Stimulated activated CD8-positive, alpha-beta memory T cell treated with anti-CD3 and anti-CD28 coated beads, Interleukin-7, amount 100 ng/mL, for 48 hours (primary cell): ENCODE measurements at regions not wholly inside any gene's neighbourhood (a gene's known extent, or its start where the extent isn't known, plus 50 kb on each side); places are given as distances from the start of the nearest gene placed in this dataset.

ENCODE experiments used
- DNase-seq, 2 donors: peaks; one replicate each; pipeline ENCODE4 v3.0.0-alpha.2; 2020; ENCODE audit warnings: low read depth in 1 of 2; ENCODE audit errors: extremely low read depth in 1 of 2

DNA sequence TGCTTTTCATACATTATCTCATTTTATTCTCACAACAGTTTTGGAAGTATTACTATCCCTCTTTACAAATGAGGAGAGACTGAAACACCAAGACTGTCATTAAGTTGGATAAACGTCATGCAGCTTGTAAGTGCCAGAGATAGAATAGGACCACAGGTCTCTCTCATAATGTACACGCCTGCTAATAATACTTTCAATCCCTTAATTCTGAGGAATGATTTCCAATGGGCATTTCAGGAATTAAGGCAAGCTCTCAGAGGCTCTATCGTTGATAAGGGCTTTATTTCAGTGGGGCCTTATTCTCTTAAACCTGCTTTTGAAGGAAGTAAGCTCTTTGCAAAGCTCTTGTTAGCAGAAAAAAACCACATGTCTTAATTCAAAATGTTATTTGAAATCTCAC lies 229.1 kb downstream of the NFKBIZ start:
- no peak for DNase-seq

DNA sequence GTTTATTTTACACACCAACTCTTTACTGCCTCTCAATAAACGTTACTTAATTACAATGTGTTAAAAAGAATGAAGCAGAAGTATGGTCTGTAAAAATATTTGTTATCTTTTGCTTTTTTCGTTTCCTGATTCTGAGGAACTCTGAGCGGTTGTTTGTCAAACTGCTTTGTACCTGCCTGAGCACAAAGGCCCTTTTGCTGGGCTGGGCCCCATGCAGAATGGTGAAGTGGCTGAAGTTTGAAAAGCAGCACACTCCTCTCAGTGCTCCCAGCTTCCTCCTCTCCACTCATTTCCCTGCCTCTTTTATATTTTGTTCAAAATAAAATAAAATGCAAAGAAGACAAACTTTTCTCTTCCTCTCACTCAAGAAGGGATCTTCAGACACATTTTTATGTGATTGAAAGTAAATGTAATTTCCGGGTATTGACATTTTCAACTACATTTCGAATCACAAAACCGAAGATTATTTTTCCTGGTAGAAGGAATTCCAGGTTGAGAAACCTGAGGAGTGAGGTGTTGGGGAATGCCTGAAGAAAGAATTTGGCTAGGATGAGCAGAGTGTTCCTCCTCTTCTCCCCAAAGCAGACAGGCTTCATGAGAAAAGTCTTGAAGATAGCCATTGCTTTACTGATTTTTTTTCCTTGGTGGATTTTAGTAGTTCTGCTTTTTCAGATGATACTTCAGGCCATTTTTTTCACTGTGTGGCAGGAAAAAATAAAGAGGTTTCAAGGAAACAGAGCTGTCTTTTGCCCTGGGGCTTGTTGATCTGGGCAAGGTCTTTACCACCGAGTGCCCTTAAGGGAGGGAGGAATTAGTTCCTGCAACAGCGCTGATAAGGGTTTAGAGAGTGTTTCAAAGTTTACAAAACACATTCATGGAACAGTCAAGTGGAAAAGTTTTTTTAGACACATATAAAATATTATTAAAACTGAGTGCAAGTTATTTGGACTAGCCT lies 229.8 kb downstream of the NFKBIZ start:
- no peak for DNase-seq

- DNase-seq: no peak
Measured at GRCh38 chr3:102079809-102080197, 230.5 kb downstream of the NFKBIZ start.

DNA sequence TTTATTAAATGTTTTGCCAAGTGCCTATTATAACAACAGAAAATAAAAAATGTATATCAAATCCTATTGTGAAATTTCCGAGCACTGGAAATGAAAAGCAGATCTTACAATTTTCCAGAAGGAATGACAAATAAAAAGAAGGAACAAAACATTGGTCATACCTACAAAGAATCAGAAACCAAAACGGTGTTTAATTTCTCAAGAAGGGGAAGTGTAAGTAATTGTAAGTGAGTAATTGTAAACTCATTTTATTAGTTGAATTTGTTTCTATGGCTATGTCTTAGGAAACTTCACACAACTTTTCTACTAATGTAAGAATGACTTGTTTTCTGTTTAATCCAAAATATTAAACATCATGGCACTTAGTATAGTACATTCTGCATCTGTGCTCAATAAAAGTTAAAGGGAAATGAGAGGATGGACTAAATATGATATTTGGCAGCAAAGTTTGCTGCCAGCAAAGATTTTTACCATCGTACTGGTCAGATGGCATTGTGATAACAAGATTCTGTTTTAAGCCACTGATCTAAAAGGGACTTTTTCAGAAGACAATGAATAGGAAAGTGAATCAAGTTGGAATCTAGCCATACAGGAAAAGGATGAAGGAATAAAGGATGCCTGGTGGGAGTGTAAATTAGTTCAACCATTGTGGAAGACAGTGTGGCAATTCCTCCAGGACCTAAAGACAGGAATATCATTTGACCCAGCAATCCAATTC lies 232.4 kb downstream of the NFKBIZ start:
- DNase-seq: no peak

DNA sequence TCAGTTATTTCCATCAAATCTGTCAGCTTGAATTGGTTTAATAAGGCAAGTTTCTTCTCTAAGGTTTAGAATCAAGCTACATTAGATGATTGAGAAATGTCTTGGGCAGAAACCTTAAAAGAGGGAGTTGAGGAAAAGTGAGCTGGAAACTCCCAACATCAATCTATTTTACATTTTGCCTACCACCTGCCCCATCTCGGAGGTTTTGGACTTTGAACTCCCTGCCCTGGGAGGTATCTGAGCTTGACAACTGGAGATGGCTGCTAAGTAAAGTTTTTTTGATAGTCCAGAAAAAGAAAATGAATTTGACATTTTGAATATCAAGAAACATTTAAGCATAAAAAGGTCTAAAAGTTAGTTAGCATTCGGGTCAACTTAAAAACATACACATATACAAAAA lies 234.2 kb downstream of the NFKBIZ start:
- no peak for DNase-seq

- no peak for DNase-seq
Measured at GRCh38 chr3:102084006-102084405, 234.7 kb downstream of the NFKBIZ start.

DNA sequence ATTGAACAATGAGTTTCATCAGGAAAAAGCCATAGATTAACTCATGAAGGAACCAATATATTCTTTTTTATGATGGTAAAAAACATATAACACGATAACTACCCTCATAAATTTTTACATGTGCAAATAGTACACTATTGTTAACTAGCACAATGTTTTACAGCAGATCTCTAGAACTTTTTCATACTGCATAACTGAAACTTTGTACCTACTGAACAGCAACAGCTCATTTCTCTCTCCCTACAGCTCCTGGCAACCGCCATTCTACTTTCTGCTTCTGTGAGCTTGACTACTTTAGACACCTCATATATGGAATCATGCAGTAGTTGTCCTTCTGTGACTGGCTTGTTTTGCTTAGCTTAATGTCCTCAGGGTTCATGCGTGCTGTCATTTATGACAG lies 235.4 kb downstream of the NFKBIZ start:
- no peak for DNase-seq

- DNase-seq: no peak
Measured at GRCh38 chr3:102085431-102086176, 236.3 kb downstream of the NFKBIZ start.

GRCh38 chr3:102087236-102087635 lies 237.9 kb downstream of the NFKBIZ start:
- DNase-seq: no peak

- DNase-seq: no peak
Measured at GRCh38 chr3:102089239-102089638, 239.9 kb downstream of the NFKBIZ start.

DNA sequence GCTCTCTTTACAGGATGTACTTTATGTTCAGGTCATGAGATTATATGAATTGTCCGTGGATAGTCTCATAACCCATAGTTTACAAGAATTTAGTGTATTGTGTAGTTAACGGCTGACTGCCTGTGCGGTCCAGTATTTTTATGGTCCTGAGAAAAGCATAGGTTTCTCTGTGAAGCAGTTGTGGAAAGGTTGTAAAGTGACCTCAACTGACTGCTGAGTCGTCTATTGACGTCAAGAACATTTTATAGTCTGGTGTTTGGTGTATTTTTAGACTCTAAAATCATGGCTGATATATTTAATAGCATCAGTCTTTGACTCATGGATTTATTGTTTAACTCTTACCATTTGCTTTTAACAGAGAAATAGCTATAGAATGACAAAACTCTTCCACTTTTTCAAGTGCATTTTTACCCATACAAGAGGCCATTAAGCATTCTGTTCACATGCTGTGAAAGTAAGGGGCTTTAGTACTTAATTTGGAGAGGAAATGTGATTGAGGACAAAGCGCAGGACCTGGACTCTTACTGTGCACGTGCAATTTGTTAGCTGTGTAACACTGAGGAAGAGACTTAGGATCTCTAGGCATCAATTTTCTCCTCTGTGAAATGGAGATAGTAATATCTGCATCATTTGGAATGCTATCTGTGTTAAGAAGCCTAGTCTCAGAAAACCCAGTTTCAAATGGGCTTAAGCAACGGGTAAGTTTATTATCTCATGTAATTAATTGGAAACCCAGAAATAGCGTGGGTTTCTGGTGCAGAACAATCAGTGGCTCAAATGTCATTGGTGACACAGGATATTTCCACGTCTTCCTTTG lies 240.8 kb downstream of the NFKBIZ start:
- DNase-seq: no peak

DNA sequence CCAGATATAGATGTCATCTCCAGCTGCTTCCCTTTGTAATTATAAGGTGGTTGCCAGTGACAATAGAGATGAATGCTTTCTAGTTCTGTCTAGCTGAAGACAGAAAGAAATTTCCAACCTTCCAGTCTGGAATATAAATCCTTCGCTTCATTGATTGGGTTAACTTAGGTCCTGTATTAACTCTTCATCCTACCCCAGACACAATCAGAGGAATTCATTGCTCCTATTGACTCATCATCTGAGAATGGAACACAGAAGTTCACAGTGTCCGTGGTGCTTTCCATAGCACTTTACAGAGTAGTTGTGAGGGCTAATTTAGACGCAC lies 241.4 kb downstream of the NFKBIZ start:
- no peak for DNase-seq

DNA sequence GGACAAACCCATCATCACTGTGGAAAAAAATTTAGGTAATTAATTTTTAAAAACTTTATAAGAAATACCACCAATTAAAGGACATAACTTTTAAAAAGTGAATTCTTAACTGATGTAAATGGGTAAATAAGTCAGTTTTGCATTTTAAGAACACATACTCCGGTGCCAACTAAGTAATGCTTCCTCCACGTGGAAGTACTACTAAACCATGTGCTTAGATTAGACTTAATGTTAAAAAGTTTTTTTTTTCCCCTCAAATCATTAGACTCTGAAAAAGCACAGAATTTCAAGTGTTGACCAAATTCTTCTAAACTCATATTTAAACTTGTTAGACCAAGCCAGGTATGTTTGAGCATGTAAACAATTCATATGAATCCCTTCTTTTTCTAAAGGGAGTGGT lies 242.0 kb downstream of the NFKBIZ start:
- DNase-seq: no peak

- no peak for DNase-seq
Measured at GRCh38 chr3:102092617-102093466, 243.5 kb downstream of the NFKBIZ start.

DNA sequence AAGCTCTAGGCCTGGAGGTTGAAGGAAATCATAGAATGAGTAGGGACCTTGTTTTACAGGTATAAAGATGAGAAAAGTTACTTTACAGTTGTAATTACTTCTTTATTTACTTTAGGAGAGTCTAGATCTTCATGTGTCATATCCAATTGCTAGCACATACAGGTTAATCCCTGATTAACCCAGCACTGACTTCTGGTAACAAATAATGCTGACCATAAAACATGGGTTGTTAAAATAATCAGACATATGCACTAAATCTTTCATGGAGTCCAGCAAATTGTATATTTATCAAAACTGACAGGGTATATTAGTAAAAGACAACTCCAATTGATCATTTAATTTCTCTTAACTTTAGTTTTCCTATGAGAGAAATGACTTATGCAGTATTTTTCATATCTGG lies 245.2 kb downstream of the NFKBIZ start:
- no peak for DNase-seq

DNA sequence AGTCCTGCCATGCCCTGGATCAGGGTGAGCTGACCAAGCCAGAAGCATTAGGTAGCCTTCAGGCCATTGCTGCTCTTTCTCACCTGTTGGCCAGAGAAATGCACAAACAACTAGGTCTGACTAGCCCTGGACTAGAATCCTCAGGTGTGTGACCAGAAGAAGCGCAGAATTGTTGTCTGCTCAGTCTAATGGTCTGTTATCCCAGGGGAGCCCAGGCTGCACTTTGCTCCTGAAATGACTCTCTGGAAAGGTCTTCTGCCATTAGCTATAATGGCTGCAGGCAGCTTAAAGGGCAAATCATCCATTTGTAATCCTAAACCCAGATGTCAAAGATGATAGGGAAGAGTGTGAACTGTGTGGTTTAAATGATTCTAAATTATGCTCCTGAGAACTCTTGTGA lies 246.1 kb downstream of the NFKBIZ start:
- DNase-seq: no peak

- DNase-seq: no peak
Measured at GRCh38 chr3:102096066-102096465, 246.8 kb downstream of the NFKBIZ start.

GRCh38 chr3:102098130-102098885 lies 249.0 kb downstream of the NFKBIZ start:
- no peak for DNase-seq

- no peak for DNase-seq
Measured at GRCh38 chr3:102099913-102100312, 250.6 kb downstream of the NFKBIZ start.
